ENCODE measurements at regions not wholly inside any gene's neighbourhood (a gene's known extent, or its start where the extent isn't known, plus 50 kb on each side); places are given as distances from the start of the nearest gene placed in this dataset.

DNA sequence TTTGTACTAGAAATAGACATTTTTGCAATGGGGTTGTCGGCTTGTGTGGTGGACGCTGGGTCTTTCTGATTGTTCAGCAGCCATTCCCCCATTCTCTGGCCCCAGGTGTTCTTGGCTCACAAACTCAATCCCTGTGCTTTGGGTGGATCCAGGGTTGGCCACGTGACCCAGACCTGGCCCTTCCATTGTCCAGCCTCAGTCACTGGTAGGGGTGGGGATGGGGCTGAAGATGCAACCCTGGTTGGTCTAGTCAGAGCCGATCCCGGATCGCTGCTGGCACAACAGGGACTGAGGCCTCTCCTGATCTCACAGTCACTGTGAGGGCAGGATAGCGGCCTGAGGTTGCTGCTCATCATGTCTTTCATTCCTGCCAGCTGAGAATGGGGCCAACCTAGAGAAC is 365.3 kb upstream of the SULF2 start:
- H3K9me3 ChIP-seq (ENCODE audit: control insufficient read depth, low read length): no peaks in the 10 kb centered on the region
- no peak overlapping the region for H3K27ac ChIP-seq (ENCODE audit: insufficient read depth, low read depth, low read length, poor library complexity, severe bottlenecking)
- H3K4me3 ChIP-seq (ENCODE audit: insufficient read depth, low read depth, low read length): no peak overlapping the region
- 87 to 91% methylated on average over 7 of the region's 7 CpGs for WGBS, 2 experiments
- no peaks in the 10 kb centered on the region for H3K27me3 ChIP-seq (ENCODE audit: control insufficient read depth, insufficient read depth, low read length, poor library complexity, severe bottlenecking)
- H3K36me3 ChIP-seq (ENCODE audit: control insufficient read depth, insufficient read depth, low read length): no peaks in the 10 kb centered on the region
- H3K4me1 ChIP-seq (ENCODE audit: control insufficient read depth, insufficient read depth, low read length): peaks cover 28% of the 10 kb centered on the region

DNA sequence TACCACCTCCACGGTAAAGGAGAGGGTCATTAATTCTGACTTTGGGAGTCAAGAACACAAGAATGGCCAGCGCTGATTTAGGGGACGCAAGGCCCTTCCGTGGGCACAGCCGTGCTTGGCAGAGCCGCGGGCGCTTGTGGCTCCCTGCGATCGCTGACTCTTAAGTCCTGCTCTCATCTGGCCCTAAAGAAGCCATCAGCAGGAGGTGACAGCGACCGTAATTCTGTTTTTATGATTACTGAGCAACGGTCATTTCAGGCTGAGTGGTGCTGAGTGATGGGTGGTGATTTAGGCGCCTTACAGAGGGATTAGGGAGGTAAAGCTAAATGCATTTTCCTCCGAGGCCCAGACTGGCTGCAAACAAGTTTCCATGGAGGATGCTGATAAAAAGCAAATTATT is 364.6 kb upstream of the SULF2 start:
- peaks cover 28% of the 10 kb centered on the region for H3K4me1 ChIP-seq (ENCODE audit: control insufficient read depth, insufficient read depth, low read length)
- H3K4me3 ChIP-seq (ENCODE audit: insufficient read depth, low read depth, low read length): no peak overlapping the region
- no peaks in the 10 kb centered on the region for H3K27me3 ChIP-seq (ENCODE audit: control insufficient read depth, insufficient read depth, low read length, poor library complexity, severe bottlenecking)
- H3K36me3 ChIP-seq (ENCODE audit: control insufficient read depth, insufficient read depth, low read length): no peaks in the 10 kb centered on the region
- H3K9me3 ChIP-seq (ENCODE audit: control insufficient read depth, low read length): no peaks in the 10 kb centered on the region
- H3K27ac ChIP-seq (ENCODE audit: insufficient read depth, low read depth, low read length, poor library complexity, severe bottlenecking): no peak overlapping the region
- WGBS, 2 experiments: 79 to 84% methylated on average over 14 to 15 of the region's 15 CpGs

DNA sequence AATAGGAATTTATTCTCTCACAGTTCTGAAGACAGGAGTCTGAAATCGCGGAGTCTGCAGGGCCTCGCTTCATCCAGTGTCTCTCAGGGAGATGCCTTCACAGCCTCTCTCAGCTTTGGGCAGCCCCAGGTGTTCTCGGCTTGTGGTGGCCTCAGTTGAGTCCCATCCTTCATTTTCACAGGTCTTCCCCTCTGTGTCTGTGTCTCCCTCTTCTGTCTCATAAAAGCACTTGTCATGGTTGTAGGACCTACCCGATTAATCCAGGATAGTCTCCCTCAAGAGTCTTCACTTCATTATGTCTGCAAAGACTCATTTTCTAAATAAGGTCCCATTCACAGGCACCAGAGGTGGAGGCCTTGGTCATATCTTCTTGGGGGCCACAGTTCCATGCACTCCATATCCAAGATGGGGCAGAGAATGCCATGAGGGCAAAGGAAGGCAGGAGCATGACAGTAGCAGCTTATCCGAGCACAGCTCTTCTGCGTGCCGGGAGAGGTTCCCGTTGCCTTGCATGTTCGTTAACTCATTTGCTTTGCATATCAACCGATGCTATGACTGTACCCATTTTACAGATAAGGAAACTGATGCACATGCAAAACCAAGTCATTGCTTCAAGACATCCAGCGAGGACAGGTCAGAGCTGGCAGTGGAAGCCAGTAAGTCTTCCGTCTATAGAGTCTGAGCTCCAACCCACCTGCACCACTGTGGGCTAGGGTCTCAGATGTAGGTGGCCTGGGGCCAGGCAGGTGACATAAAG is 363.8 kb upstream of the SULF2 start:
- Histone ChIP-seq H3K9me3 (ENCODE audit: control insufficient read depth, low read length) (no peaks in the 10 kb centered on the region), H3K4me1 (ENCODE audit: control insufficient read depth, insufficient read depth, low read length) (peaks cover 22% of the 10 kb centered on the region), H3K36me3 (ENCODE audit: control insufficient read depth, insufficient read depth, low read length) (no peaks in the 10 kb centered on the region), H3K27ac (ENCODE audit: insufficient read depth, low read depth, low read length, poor library complexity, severe bottlenecking) (no peak overlapping the region), H3K27me3 (ENCODE audit: control insufficient read depth, insufficient read depth, low read length, poor library complexity, severe bottlenecking) (no peaks in the 10 kb centered on the region), H3K4me3 (ENCODE audit: insufficient read depth, low read depth, low read length) (no peak overlapping the region)
- WGBS, 2 experiments: 64 to 66% methylated on average over 13 of the region's 13 CpGs

DNA sequence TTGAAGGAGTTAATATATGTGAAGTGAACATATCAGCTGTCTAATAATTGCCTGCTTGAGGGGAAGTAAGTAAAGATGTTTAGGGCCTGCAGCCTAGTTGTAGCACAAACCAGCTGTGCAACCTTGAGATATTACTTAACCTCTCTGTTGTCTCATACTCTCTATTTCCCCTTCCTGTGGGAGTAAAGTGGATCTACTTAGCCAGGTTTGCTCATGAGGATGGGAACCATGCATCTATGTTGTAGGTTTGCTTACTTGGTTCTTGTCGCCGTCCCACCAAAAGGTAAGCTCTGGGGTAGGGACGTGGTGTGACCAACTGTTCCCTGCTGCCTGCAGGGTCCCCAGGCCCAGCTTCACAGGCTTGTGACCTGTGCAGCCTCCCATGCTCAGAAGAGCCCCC is 362.7 kb upstream of the SULF2 start:
- Histone ChIP-seq H3K4me1 (ENCODE audit: control insufficient read depth, insufficient read depth, low read length) (peaks cover 15% of the 10 kb centered on the region), H3K36me3 (ENCODE audit: control insufficient read depth, insufficient read depth, low read length) (no peaks in the 10 kb centered on the region), H3K27me3 (ENCODE audit: control insufficient read depth, insufficient read depth, low read length, poor library complexity, severe bottlenecking) (no peaks in the 10 kb centered on the region), H3K27ac (ENCODE audit: insufficient read depth, low read depth, low read length, poor library complexity, severe bottlenecking) (no peak overlapping the region), H3K4me3 (ENCODE audit: insufficient read depth, low read depth, low read length) (no peak overlapping the region), H3K9me3 (ENCODE audit: control insufficient read depth, low read length) (no peaks in the 10 kb centered on the region)
- 96 to 97% methylated on average over 3 of the region's 3 CpGs for whole genome bisulfite sequencing, 2 experiments

DNA sequence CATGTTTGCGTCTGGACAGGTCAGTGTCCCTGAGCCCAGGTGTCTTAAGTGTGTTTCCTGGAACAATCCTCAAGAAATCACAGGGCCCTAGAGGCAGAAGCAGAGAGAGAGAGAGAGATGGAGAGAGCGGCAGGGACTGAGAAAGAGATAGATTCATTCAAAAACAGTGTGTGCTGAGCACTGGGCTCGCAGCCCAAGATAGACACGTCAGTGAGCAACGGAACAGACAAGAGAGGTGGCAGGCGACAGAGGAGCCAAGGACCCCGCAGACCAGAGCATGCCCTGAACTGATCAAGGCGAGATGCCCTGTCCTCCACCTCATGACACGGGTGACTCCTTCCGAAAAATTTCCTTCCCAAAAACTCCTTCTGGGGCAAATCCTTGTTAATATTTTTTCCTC is 362.0 kb upstream of the SULF2 start:
- H3K27me3 ChIP-seq (ENCODE audit: control insufficient read depth, insufficient read depth, low read length, poor library complexity, severe bottlenecking): no peaks in the 10 kb centered on the region
- no peak overlapping the region for H3K27ac ChIP-seq (ENCODE audit: insufficient read depth, low read depth, low read length, poor library complexity, severe bottlenecking)
- H3K36me3 ChIP-seq (ENCODE audit: control insufficient read depth, insufficient read depth, low read length): no peaks in the 10 kb centered on the region
- no peak overlapping the region for H3K4me3 ChIP-seq (ENCODE audit: insufficient read depth, low read depth, low read length)
- peaks cover 17% of the 10 kb centered on the region for H3K4me1 ChIP-seq (ENCODE audit: control insufficient read depth, insufficient read depth, low read length)
- H3K9me3 ChIP-seq (ENCODE audit: control insufficient read depth, low read length): no peaks in the 10 kb centered on the region
- WGBS, 2 experiments: 92 to 93% methylated on average over 10 of the region's 10 CpGs

DNA sequence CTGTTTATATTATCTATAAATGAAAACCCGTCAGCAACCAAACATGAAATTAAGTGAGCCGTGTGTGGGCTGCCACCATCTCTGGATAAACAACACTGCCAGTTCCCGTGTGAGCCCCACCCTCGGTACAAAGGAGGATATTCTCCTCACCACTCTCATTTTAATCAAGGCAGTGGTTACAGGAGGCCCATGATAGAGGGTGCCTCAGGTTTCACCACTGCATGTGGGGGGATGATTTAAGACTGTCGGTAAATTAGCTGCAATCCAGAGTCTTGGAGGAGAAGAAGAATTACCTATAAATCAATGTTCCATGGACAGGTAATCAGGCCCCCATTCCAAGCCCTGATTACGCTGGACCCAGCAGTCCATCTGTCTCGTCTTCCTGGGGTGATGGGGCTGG is 361.6 kb upstream of the SULF2 start:
- peaks cover 17% of the 10 kb centered on the region for H3K4me1 ChIP-seq (ENCODE audit: control insufficient read depth, insufficient read depth, low read length)
- H3K9me3 ChIP-seq (ENCODE audit: control insufficient read depth, low read length): no peaks in the 10 kb centered on the region
- no peaks in the 10 kb centered on the region for H3K36me3 ChIP-seq (ENCODE audit: control insufficient read depth, insufficient read depth, low read length)
- H3K4me3 ChIP-seq (ENCODE audit: insufficient read depth, low read depth, low read length): no peak overlapping the region
- H3K27ac ChIP-seq (ENCODE audit: insufficient read depth, low read depth, low read length, poor library complexity, severe bottlenecking): no peak overlapping the region
- 87 to 91% methylated on average over 7 of the region's 7 CpGs for WGBS, 2 experiments
- H3K27me3 ChIP-seq (ENCODE audit: control insufficient read depth, insufficient read depth, low read length, poor library complexity, severe bottlenecking): no peaks in the 10 kb centered on the region

DNA sequence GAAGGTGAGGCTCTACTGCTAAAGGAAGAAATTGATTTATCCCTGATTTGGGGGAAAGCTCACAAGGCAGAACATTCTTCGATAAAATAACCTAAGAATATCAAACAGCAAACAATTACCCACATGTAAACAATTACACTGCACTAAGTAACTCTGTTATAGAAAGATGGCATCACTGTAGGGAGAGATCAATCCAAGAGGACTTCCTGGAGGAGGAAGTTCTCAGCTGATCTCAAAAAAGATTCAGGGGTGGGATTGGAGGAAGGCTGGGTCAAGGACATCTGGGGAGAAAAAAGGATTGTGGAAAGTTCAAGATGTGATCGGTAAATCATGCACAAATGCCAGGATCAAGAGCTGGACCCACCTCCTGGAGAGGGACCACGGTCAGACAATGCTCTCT is 361.0 kb upstream of the SULF2 start:
- Histone ChIP-seq H3K9me3 (ENCODE audit: control insufficient read depth, low read length) (no peaks in the 10 kb centered on the region), H3K27ac (ENCODE audit: insufficient read depth, low read depth, low read length, poor library complexity, severe bottlenecking) (no peak overlapping the region), H3K4me1 (ENCODE audit: control insufficient read depth, insufficient read depth, low read length) (peaks cover 17% of the 10 kb centered on the region), H3K36me3 (ENCODE audit: control insufficient read depth, insufficient read depth, low read length) (no peaks in the 10 kb centered on the region), H3K4me3 (ENCODE audit: insufficient read depth, low read depth, low read length) (no peak overlapping the region), H3K27me3 (ENCODE audit: control insufficient read depth, insufficient read depth, low read length, poor library complexity, severe bottlenecking) (no peaks in the 10 kb centered on the region)
- 95 to 97% methylated on average over 3 of the region's 3 CpGs for WGBS, 2 experiments

DNA sequence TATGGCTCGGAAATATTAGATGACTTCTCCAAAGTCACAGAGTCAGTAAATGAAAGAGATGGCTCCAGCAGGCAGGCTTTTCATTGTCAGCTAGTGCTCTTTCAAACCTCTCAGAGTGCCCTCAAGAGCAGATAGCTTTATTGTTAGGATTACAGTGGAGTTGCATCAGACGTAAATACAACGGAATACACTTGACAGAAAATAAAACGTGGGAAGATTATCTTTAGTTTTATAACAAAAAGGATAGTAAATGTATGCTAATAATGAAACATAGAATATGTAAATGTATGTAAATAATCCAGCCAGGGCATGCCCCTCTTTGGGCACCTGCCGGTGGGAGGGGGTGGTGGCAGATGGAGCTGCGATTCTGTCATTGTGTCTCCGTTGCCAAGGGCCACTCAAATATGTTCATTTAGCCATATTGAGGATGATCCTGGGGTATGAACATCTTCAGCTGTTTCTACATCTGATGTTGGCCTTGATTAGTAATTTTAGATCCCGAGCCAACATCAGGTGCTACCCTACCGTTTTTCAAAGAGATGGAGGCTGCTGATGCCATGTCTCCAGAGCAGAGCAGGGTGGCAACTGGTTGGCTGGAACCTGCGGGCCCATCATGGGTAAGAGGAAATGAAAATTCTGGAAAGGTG is 358.3 kb upstream of the SULF2 start:
- H3K4me3 ChIP-seq (ENCODE audit: insufficient read depth, low read depth, low read length): no peak overlapping the region
- H3K27me3 ChIP-seq (ENCODE audit: control insufficient read depth, insufficient read depth, low read length, poor library complexity, severe bottlenecking): no peaks in the 10 kb centered on the region
- H3K4me1 ChIP-seq (ENCODE audit: control insufficient read depth, insufficient read depth, low read length): peaks cover 5% of the 10 kb centered on the region
- no peaks in the 10 kb centered on the region for H3K36me3 ChIP-seq (ENCODE audit: control insufficient read depth, insufficient read depth, low read length)
- H3K27ac ChIP-seq (ENCODE audit: insufficient read depth, low read depth, low read length, poor library complexity, severe bottlenecking): no peak overlapping the region
- 87 to 90% methylated on average over 10 of the region's 10 CpGs for WGBS, 2 experiments
- H3K9me3 ChIP-seq (ENCODE audit: control insufficient read depth, low read length): no peaks in the 10 kb centered on the region

DNA sequence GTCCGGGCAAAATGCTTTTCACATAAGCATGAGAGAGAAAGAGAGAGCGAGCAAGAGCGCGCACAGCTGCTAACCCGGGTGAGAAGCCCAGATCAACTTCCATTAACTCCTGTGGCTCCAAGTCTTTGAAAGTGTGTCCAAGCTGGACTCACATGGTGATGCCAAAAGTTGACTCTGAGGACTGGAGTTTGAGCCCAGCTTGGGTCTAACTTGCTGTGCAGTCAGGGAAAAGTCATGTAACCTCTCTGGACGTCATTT is 357.2 kb upstream of the SULF2 start:
- peaks cover 5% of the 10 kb centered on the region for H3K4me1 ChIP-seq (ENCODE audit: control insufficient read depth, insufficient read depth, low read length)
- H3K27ac ChIP-seq (ENCODE audit: insufficient read depth, low read depth, low read length, poor library complexity, severe bottlenecking): no peak overlapping the region
- no peak overlapping the region for H3K4me3 ChIP-seq (ENCODE audit: insufficient read depth, low read depth, low read length)
- 77 to 78% methylated on average over 6 of the region's 6 CpGs for WGBS, 2 experiments
- no peaks in the 10 kb centered on the region for H3K36me3 ChIP-seq (ENCODE audit: control insufficient read depth, insufficient read depth, low read length)
- no peaks in the 10 kb centered on the region for H3K27me3 ChIP-seq (ENCODE audit: control insufficient read depth, insufficient read depth, low read length, poor library complexity, severe bottlenecking)
- H3K9me3 ChIP-seq (ENCODE audit: control insufficient read depth, low read length): no peaks in the 10 kb centered on the region

DNA sequence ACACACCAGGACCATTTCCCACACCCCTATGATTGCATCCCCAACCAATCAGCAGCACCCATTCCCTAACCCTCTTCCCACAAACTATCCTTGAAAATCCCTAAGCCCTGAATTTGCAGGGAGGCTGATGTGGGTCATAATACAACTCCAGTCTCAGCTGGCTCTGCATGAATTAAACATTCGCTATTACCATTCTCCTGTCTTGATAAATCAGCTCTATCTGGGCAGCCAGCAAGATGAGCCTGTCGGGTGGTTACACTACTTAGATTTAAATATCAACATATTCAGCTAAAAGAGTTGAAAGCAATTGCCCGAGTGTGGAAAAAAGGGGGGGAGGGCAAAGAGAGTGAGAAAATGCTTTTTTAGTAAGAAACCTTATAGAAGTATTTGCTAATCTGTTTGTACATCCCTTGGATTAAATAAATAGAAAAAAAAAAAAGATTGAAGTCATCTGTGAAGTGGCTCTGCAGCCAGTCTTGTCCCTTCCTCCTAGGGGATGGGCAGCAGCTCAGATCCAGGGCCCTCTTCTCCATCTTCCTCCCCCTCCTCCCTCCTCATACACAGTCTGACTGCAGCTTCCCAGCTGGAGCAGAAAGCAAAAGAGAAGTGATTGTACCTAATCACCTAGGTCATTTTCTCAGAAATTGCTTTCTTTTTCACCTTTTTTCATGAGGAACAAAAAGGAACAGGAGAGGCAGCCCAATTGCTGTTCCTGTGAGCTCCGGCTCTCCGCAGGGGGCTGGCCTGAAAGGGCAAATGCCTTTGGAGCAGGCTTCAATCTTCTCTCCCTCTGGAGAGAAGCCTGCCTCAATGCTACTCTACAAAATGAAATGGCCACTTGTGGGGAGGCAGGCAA is 356.6 kb upstream of the SULF2 start:
- Histone ChIP-seq H3K4me1 (ENCODE audit: control insufficient read depth, insufficient read depth, low read length) (peaks cover 5% of the 10 kb centered on the region), H3K9me3 (ENCODE audit: control insufficient read depth, low read length) (no peaks in the 10 kb centered on the region), H3K4me3 (ENCODE audit: insufficient read depth, low read depth, low read length) (no peak overlapping the region), H3K27me3 (ENCODE audit: control insufficient read depth, insufficient read depth, low read length, poor library complexity, severe bottlenecking) (no peaks in the 10 kb centered on the region), H3K27ac (ENCODE audit: insufficient read depth, low read depth, low read length, poor library complexity, severe bottlenecking) (no peak overlapping the region), H3K36me3 (ENCODE audit: control insufficient read depth, insufficient read depth, low read length) (no peaks in the 10 kb centered on the region)
- 88 to 92% methylated on average over 3 to 5 of the region's 5 CpGs for WGBS, 2 experiments
